ACHN (cell line): ENCODE measurements at regions not wholly inside any gene's neighbourhood (a gene's known extent, or its start where the extent isn't known, plus 50 kb on each side); places are given as distances from the start of the nearest gene placed in this dataset.

Source experiments
- DNase-seq: peaks from one replicate; pipeline ENCODE4 v3.0.0-alpha.2; 2015
- in situ Hi-C: cut with HindIII; loops from 2 replicates; pipeline ENCODE4 v1.10.0; 2017; ENCODE audit warnings: low sequenced_read_pairs, low pct_ligation_motif_present, low pct_unique_long_range_greater_than_20kb

- in situ Hi-C loops = no loop called here
- no peak for DNase-seq
Measured at GRCh38 chr5:143870362-143870761, 58.4 kb downstream of the HMHB1 start.

- DNase-seq = peak; percentile 4
- in situ Hi-C loops = no loop called here
Measured at GRCh38 chr5:143870871-143871632, 59.1 kb downstream of the HMHB1 start.

GRCh38 chr5:143871672-143872071 lies 59.7 kb downstream of the HMHB1 start:
- in situ Hi-C loops = no loop called here
- no peak for DNase-seq

GRCh38 chr5:143874312-143874711 lies 62.4 kb downstream of the HMHB1 start:
- in situ Hi-C loops = no loop called here
- peak; percentile 58 for DNase-seq

- in situ Hi-C loops = no loop called here
Measured at GRCh38 chr5:143877196-143877595, 65.2 kb downstream of the HMHB1 start.

GRCh38 chr5:143878430-143878829 lies 66.5 kb downstream of the HMHB1 start:
- in situ Hi-C loops = no loop called here
- no peak for DNase-seq

More at GRCh38 chr5:143877196-143877595, 65.2 kb downstream of the HMHB1 start:
- no peak for DNase-seq

GRCh38 chr5:143879646-143880045 lies 67.7 kb downstream of the HMHB1 start:
- no peak for DNase-seq
- in situ Hi-C loops = no loop called here

GRCh38 chr5:143880178-143880577 lies 68.2 kb downstream of the HMHB1 start:
- in situ Hi-C loops = no loop called here
- no peak for DNase-seq

- in situ Hi-C loops = no loop called here
- DNase-seq = no peak
Measured at GRCh38 chr5:143882520-143882919, 70.6 kb downstream of the HMHB1 start.

GRCh38 chr5:143886096-143886495 lies 74.1 kb downstream of the HMHB1 start:
- in situ Hi-C loops = no loop called here
- DNase-seq = no peak

- peak; percentile 62 for DNase-seq
- in situ Hi-C loops = no loop called here
Measured at GRCh38 chr5:143886651-143887638, 75.0 kb downstream of the HMHB1 start.

GRCh38 chr5:143887903-143888665 lies 76.1 kb downstream of the HMHB1 start:
- in situ Hi-C loops = no loop called here

GRCh38 chr5:143888912-143889311 lies 77.0 kb downstream of the HMHB1 start:
- DNase-seq = no peak
- in situ Hi-C loops = no loop called here

More at GRCh38 chr5:143887903-143888665, 76.1 kb downstream of the HMHB1 start:
- DNase-seq = peak; percentile 8

- in situ Hi-C loops = no loop called here
- no peak for DNase-seq
Measured at GRCh38 chr5:143889986-143890385, 78.0 kb downstream of the HMHB1 start.

GRCh38 chr5:143890487-143890886 lies 78.5 kb downstream of the HMHB1 start:
- no peak for DNase-seq
- in situ Hi-C loops = no loop called here

- DNase-seq = no peak
- in situ Hi-C loops = no loop called here
Measured at GRCh38 chr5:143892271-143892670, 80.3 kb downstream of the HMHB1 start.

- in situ Hi-C loops = no loop called here
- no peak for DNase-seq
Measured at GRCh38 chr5:143892908-143893307, 80.9 kb downstream of the HMHB1 start.

- in situ Hi-C loops = no loop called here
- no peak for DNase-seq
Measured at GRCh38 chr5:143893638-143894037, 81.7 kb downstream of the HMHB1 start.

- in situ Hi-C loops = no loop called here
- no peak for DNase-seq
Measured at GRCh38 chr5:143896516-143896915, 84.6 kb downstream of the HMHB1 start.
